ENCODE measurements at regions not wholly inside any gene's neighbourhood (a gene's known extent, or its start where the extent isn't known, plus 50 kb on each side); places are given as distances from the start of the nearest gene placed in this dataset.
"Not testable (repeated sequence)": the region's sequence is repeated elsewhere in the genome, so short reads cannot be mapped to it uniquely, and the experiment has no call there.

DNA sequence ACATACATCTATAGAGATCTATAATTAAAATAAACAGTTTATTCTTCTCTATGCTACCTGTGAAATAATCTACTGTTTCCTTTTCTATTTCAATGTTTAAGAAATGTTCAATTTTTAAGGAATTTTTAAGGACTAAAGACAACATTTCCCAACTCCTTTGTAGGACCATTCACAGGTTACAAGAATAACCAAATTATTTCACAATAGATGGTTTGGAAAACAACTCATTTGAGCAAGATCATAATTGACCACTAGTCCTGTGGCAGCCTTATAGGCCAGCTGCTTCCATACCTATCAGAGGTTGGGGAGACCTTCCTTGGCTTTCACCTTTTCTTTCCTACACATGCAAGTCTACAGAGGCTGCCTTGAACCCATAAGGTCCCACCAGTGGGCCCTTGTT, 193.7 kb downstream of the TTC39B start:
- intact Hi-C loops (cut with micrococcal nuclease) = no loop called here
- ATAC-seq = no peak

DNA sequence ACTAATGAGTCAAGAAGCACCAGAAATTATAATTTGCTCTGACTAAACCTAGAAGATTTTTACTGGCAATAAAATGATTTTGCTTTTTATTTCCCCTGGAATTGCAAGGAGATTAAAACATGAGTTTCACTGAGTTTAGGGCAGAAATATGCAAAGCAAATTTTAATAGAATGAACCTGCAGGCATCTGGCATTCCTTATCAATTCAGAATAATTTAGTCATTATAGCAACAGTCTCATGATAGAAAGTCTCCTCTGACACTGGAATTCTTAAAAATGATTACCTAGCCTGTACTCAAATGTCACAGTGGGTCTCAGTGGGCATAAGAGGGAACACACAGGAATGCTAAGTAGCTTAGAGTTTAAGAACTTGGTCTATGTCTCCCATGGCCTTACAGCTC, 195.9 kb downstream of the TTC39B start:
- intact Hi-C loops (cut with micrococcal nuclease) = no loop called here
- no peak for ATAC-seq

More for the DNA sequence above, 193.7 kb downstream of the TTC39B start:
- no peak for DNase-seq

DNA sequence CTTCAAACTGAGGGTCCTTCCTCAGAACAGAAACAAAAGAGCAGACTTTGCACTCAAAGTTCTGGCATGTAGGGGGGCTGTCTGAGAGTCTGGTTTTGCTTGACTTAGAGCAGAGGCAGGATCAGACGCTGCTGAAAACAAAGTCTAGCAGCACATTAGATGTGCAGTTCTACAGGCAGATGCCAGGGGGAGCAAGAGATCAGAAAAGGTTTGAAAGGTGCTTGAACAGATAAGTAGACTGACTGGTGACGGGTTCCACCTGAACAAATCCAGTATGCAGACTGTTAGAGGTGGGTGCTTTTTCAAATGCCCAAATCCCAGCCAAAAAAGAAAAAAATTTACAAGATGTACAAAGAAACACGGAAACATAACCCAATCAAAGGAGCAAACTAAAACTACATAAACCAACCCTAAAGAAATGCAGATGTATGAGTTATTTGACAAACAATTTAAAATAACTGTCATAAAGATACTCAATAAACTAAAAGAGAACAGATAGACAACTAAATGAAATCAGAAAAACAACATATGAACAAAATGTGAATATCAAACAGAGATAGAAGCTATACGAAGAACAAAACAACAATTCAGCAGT, 194.7 kb upstream of the FREM1 start:
- peak; percentile 48 for ATAC-seq
- no peak for DNase-seq
- intact Hi-C loops (cut with micrococcal nuclease) = no loop called here

More for the DNA sequence above, 195.9 kb downstream of the TTC39B start:
- no peak for DNase-seq

DNA sequence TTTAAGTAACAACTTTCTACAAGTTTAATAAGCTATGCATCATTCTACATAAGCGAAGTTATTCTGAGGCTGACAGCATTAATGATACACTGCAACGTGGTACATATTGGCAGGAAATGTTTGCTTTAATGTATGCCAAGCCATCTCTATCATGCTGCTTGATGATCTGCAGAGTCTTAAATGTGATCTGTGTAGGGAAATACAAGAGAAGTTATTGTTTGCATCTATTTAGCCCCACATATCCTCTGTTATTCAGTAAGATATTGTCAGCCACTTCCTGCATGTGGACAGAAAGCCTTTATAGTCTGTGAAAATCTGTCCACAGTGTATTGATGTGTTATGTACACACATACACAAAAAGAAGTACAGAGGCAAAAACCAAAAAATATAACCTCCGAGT, 193.1 kb upstream of the FREM1 start:
- ATAC-seq (no peak), DNase-seq (no peak)
- intact Hi-C loops (cut with micrococcal nuclease) = no loop called here

DNA sequence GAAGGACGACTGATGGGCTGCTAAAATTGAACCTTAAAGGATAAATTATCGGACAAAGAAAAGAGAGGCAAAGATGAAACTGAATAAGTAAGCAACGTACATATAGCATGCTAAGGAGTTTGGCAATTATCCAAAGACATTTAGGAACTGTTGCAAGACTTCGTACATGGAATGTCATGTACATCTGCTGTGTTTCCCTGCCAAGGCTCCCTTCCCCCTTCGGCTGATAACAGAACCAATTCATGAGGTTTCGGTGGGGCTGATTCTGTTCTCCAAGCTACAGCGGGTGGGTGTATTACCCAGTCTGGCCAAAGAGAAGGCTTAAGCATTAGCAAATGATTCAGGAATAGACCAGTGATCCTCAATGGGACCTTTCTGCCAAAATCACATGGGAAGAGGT, 190.9 kb upstream of the FREM1 start:
- DNase-seq (no peak), ATAC-seq (no peak)
- intact Hi-C loops (cut with micrococcal nuclease) = no loop called here

DNA sequence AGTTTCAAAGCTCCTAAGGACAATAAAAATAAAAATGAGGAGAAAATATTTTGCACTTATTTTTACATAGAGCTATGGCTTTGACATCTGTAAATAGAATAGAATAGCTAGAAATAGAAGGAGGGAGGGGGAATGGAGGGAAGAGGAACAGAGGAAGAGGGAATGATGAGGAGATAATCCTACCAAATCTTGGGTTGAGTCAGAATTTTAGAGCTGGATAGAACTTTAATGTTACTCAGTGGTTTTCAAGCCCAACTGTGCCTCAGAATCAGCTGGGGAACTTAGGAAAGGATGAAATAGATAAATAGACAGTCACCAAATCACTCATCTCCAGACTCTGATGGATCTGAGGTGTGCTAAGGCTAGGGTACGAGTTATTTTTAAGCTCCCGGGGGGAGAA, 190.3 kb upstream of the FREM1 start:
- ATAC-seq (no peak), DNase-seq (no peak)
- intact Hi-C loops (cut with micrococcal nuclease) = no loop called here

DNA sequence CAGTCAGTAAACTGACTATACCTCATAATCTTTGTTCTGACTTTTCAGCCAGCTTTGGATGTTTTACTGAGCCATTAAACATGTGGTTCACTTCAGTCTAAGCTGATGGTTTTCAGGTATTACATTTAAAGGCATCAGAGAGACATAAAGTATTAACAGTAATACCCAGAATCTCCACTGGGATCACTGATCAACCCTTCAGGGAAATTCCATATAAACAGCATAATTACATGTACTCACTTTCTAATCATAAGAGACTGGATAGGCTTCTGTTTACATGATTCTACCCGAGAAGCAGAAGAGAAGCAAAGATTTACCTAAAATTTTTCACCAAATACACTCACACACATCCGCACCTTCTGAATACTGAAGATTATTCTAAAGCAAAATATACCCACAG, 186.7 kb upstream of the FREM1 start:
- no peak for ATAC-seq
- intact Hi-C loops (cut with micrococcal nuclease) = no loop called here

DNA sequence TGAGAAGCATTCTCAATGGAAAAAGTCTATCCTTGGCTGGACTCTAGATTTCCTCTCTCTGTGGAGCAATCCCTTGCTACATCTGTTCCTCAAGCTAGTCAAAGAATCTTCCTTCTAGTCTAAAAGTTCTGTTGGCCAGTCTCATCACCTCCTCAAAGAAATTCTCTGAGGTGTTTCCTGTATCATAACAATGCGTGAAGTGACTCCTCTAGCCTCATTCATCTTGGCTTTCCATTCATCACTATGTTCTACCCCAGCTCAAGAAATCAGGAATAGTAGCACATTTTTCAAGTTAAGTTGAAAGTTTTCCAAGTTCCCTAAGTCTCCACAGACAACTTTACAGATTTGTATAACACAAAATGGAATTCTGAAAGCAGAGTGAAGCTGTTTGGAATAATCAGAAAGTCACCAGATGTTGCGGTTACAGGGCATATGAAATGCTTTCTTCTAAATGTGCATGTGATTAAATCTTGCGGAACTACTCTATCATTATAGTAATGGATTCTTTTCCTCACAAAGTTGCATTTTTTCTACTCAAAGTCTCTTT, 176.6 kb upstream of the FREM1 start:
- ATAC-seq = peak; percentile 51
- intact Hi-C loops (cut with micrococcal nuclease) = no loop called here
- no peak for DNase-seq

More for the DNA sequence above, 186.7 kb upstream of the FREM1 start:
- no peak for DNase-seq

DNA sequence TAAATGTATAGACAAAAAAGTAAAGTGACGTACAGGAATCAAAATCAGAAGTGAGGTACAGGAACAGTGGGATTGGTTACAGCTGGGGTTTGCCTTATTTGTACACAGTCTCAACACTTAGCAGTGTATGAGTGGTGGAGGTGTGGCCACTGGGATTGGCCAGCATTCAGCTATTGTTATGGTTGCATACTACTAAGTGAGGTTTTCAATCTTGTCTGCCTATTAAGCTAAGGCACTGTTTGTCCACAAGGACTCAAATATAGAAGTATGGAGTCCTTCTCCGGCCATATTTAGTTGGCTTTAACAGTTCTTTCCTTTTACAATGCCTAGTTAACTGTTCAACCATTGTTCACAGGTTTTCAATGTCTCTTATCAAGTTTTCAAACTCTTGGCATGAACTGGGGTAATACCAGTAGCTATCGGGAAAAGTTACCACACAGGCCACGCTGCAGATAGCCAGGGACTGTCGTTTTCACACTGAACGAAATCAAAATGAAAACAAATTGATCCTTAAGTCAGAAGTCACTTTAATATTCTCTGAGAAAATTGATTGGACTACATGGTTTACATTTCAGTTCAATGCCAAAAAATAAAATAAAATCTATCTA, 176.0 kb upstream of the FREM1 start:
- intact Hi-C loops (cut with micrococcal nuclease) = no loop called here
- ATAC-seq (peak; percentile 47), DNase-seq (no peak)

DNA sequence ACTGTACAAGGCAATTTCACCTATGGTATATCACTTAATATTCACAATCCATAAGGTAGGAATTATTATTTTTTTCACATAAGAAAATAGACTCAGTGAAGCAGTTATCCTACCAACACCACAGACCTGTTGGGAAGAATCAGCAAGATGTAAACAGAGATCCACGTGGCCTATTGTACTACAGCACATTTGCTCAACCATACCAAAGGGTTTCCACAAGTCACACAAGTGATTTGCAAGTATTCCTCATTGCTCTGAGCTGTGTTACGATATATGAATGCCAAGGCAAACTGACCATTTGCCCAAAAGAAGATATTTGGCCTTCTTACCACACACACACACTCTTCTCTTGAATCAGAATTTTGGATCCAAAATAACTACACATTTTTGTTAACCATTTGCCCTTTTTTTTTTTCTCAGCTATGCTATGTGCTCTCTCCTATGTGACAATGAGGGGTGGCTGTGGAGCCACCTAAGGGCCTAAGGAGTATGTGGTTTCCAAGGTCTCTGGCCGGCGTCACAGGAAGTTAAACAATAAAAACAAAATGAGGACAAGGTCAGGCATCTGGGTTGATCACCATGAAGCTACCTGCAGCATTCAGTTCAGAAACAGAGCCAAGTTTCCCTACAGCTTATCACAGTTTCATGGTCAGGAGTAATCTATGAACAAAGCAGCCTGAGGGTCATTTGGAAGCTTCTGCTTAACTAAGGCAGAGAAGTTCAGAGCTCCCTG, 171.0 kb upstream of the FREM1 start:
- ATAC-seq = no peak
- intact Hi-C loops (cut with micrococcal nuclease) = no loop called here
- DNase-seq = no peak

DNA sequence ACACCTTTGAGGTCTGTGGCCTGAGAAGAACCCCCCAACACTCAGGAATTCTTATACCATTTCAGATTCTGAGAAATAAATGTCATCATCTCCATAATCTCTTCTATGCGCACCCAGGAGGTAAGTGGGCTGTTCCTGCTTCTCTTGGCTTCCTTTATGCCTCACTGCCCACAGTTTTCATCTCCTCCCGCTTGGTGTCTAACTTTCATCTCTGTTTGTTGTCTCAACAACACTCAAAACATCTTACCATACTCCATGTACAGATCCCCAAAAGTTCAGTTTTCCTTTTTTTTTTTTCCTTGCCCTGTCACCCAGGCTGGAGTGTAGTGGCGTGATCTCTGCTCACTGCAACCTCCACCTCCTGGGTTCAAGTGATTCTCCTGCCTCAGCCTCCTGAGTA, 170.2 kb upstream of the FREM1 start:
- intact Hi-C loops (cut with micrococcal nuclease) = no loop called here

DNA sequence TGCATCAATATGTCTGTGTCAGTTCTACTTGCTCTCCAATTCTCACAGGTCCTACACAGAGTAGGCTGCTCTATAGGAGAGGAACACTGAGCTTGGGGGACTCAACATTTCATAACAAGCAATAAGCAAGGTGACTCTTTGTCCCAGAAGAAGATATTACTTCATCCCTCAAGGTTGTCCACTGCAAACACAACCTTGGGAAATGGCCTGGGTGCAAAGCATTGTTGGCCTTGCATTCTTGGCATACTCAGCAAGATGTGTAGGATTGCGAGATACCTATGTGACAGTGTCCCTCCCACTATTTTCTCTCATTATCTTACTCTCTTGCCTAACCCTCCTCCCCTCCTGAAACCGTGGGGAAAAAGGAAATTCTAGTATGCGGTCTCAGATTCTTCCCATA, 169.8 kb upstream of the FREM1 start:
- DNase-seq = no peak
- ATAC-seq = no peak
- intact Hi-C loops (cut with micrococcal nuclease) = no loop called here

More for the DNA sequence above, 170.2 kb upstream of the FREM1 start:
- DNase-seq (no peak), ATAC-seq (no peak)

DNA sequence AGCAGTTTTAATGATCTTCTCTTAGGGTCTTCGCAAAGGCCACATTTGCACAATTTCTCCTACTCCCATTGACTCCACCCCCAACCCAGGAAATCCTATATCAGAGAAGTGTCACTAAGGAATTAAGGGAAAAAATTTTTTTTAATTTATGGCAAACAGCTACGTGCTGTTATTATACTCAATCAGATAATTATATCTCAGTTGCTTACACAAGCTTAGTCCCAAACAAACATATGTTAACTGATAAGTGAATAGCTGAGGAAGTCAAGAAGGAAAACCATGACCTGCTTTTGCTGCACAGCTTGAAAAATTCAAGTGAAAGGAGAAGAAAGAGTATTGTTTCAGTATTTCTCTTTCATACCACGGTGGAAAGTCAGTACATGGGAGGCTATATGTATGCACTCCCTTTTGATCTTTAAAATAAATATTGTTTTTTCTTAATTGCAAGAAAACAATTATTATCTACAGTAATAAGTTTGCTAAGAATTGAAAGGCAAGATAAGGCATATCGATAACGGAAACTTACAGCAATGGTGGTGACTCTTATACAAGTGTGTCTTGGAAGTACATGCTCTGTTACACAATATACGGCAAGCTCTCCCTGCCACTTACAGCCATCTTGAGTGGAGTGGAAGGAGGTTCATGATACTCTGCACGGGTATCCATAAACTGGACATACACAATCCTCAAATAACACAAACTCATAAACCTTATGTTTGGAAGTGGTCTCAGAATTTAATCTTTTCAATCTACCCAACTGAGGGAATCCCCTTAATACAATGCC, 167.9 kb upstream of the FREM1 start:
- intact Hi-C loops (cut with micrococcal nuclease) = no loop called here
- ATAC-seq (no peak), DNase-seq (no peak)

DNA sequence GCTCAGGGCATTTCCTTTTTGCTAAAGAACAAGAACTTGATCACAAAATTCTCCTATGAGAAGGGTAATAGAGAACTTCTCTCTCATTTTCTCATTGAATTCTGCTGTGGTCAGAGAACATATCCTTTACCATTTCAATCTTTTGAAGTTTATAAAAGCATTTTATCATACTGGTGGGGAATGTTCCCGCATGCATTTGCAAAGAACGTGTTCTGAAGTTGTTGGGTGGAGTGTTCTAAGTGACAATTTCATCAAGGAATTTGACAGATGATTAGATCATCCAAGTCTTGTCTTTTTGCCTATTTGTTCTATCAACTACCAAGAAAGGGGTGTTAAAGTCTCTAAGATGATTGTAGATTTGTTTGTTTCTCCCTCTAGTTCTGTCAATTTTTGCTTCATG, 163.4 kb upstream of the FREM1 start:
- no peak for DNase-seq
- no peak for ATAC-seq
- intact Hi-C loops (cut with micrococcal nuclease) = no loop called here

DNA sequence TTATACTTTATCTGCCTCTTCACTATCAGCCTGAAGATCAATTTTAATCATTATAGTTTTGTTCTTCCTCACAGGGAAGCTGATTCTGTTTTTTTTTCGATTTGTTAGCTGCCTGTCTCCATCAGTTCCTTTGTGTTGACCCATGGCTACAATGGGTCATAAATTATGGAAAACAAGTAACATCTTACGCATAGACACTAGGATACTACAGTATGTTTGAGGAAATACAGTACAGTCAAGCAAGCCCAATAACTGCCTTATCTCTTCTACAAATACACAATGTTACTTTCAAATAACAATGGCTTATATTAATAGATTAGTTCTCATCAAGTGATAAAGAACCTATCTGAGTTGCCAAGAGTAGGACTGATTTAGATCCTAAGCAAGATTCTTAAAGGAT, 160.5 kb upstream of the FREM1 start:
- ATAC-seq (no peak), DNase-seq (no peak)
- intact Hi-C loops (cut with micrococcal nuclease) = no loop called here

DNA sequence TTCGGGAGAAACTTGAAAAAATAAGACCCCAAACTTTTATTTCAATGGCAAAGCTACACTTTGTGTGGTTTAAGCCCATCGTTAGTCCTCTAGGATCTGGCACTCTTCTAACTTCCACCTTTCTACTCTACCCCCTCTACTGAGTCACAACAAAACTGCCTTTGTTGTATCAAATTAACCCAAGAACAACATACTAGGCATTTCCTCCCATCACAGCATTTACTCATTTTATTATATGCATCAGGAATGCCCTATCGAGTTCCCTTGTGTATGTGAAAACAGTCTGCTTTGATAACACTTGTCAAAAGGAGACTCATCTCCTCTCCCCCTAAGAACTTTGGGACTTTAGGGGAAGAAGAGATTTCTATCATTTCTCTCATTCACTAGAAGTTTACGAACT, 158.9 kb upstream of the FREM1 start:
- intact Hi-C loops (cut with micrococcal nuclease) = no loop called here
- DNase-seq = no peak
- ATAC-seq = no peak

DNA sequence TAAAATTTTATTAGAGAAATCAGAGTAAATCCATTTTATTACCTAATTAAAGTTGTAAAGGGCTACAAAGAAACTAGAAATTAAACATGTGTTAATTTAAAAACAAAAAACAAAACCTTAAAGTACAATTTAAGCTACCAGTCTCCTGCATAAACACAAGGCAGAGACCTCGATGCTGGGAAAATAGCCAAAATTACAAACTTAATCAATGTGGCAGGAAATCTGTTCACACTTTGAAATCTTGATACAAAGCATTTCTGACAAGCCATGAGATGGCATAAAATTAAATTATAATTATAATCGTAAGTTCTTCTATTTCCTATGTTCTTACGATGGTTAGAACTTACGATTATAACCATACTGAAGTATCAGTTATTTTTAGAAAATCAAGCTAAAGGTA, 158.0 kb upstream of the FREM1 start:
- ATAC-seq = no peak
- no peak for DNase-seq
- intact Hi-C loops (cut with micrococcal nuclease) = no loop called here

DNA sequence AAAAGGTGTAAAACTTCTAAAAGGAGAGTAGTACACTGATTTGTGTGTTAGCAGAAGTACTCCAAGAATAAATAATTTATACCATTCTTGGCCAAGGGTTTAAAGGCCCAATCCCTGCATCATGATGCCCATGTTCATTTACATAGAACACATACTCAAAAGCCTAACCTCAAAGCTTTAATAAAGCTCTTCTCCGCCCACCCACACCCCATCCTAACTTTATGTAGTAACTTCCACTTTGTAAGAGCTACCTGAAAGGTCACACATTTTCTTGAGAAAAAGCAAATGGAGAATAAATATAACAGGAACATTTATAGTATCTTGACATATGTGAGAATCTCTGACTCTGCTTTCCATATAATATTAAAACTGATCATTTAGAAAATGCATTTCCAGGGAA, 148.8 kb upstream of the FREM1 start:
- DNase-seq (no peak), ATAC-seq (no peak)
- intact Hi-C loops (cut with micrococcal nuclease) = no loop called here

DNA sequence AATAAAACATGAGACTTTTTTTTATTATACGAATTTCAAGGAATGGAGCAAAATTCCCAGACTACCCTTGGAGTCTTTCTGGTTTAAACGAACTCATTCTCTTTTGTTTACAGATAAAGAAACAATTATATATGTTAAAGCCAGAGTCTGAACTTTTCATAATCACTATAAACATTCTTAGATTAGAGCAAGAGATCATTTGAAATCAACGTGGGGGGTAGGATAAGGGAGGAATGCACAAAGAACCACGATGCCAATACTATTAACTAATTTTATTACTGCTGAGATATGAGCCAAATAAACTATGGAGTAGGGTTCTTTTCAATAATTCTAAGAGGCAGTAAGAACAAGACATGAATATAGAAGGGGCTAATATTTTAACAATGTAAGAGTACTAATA, 148.0 kb upstream of the FREM1 start:
- DNase-seq = no peak
- intact Hi-C loops (cut with micrococcal nuclease) = no loop called here
- no peak for ATAC-seq

DNA sequence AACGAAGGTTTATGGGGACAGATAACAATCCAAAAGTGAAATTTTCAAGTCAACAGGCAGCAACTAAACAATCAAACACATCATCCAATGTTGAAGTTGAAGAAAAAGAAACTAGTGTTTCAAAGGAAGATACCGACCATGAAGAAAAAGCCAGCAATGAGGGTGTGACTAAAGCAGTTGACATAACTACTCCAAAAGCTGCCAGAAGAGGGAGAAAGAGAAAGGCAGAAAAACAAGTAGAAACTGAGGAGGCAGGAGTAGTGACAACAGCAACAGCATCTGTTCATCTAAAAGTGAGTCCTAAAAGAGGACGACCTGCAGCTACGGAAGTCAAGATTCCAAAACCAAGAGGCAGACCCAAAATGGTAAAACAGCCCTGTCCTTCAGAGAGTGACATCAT, 145.1 kb upstream of the FREM1 start:
- DNase-seq; intact Hi-C loops (cut with micrococcal nuclease); ATAC-seq: not testable (repeated sequence)
